Inferior parietal cortex (tissue), 1 donor: ENCODE measurements at regions not wholly inside any gene's neighbourhood (a gene's known extent, or its start where the extent isn't known, plus 50 kb on each side); places are given as distances from the start of the nearest gene placed in this dataset.
"Not testable (repeated sequence)": the region's sequence is repeated elsewhere in the genome, so short reads cannot be mapped to it uniquely, and the experiment has no call there.

Experiments used
- DNase-seq: peaks from one replicate; pipeline ENCODE4 v3.0.0-alpha.2; 2016; ENCODE audit errors: extremely low spot score

DNA sequence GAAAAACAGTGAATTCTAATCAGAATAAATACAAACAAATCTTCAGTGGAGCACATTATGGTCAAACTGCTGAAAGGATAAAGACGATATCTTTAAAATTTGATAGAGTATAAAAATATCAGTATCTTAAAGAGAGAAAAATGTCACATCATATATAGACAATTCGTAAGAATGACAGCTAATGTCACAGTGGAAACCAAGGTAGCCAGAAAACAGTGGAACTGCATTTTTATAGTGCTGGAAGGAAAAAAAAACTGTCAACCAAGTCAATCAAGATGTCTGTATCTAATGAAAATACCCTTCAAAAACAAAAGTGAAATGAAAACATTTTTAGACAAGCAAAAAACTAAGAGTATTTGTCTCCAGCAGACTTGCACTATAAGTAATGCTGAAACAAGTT lies 73.4 kb upstream of the HMGXB4 start:
- no peak for DNase-seq

DNA sequence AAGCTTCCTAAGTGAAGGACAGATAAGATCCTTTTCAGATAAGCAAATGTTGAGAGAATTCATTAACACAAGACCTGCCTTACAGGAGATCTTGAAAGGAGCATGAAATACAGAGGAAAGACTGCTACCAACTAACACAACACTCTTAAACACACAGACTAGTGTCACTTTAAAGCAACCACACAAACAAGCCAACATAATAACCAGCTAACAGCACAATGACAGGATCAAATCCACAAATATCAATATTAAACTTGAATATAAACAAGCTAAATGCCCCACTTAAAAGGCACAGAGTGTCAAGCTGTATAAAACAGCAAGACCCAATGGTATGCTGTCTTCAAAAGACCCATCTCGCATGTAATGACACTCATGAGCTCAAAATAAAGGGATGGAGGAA lies 70.8 kb upstream of the HMGXB4 start:
- DNase-seq = no peak

DNA sequence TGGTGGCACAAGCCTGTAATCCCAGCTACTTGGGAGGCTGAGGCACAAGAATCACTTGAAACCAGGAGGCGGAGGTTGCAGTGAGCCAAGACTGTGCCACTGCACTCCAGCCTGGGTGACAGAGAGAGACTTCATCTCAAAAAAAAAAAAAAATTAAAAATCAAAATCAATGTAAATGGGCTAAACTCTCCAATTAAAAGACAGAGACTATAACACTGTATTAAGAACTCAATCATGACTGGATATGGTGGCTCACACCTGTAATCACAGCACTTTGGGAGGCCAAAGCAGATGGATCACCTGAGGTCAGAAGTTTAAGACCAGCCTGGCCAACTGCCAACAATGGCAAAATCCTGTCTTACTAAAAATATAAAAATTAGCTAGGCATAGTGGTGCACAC lies 68.4 kb upstream of the HMGXB4 start:
- DNase-seq = not testable (repeated sequence)

DNA sequence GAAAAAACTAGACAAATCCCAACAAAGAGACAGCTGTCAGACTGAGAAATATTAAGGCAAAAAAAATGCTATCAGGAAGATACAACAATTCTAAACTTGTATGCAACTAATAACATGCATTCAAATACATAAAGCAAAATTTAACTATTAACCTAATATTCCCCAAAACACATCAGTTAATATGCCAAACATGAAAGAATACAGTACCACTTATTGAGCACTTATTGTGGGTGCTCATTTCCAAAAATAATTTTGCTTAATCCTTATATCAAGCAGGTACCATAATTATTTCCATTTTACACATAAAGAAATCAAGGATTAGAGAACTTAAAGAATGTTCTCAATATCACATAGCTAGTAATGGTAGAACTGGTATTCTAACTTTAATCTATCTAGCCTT lies 67.7 kb upstream of the HMGXB4 start:
- DNase-seq = no peak

DNA sequence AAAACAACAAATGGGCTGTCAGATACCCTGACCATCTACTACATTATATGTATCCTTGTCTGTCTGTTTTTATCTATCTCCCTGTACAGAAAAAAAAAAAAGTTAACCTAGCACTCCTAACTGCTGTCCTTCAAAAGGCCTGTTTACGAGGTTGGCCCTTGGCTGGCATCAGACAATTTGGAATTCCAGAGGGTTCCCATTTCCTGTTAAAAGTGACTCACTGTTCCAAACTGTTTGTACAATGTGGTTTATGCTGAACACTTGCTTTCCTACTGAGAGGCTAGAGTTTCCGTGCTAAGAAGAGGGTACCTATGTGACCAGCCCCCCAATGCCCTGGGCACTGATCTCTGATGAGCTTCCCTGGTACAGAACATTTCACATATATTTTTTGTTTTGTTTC lies 65.9 kb upstream of the HMGXB4 start:
- DNase-seq = no peak

DNA sequence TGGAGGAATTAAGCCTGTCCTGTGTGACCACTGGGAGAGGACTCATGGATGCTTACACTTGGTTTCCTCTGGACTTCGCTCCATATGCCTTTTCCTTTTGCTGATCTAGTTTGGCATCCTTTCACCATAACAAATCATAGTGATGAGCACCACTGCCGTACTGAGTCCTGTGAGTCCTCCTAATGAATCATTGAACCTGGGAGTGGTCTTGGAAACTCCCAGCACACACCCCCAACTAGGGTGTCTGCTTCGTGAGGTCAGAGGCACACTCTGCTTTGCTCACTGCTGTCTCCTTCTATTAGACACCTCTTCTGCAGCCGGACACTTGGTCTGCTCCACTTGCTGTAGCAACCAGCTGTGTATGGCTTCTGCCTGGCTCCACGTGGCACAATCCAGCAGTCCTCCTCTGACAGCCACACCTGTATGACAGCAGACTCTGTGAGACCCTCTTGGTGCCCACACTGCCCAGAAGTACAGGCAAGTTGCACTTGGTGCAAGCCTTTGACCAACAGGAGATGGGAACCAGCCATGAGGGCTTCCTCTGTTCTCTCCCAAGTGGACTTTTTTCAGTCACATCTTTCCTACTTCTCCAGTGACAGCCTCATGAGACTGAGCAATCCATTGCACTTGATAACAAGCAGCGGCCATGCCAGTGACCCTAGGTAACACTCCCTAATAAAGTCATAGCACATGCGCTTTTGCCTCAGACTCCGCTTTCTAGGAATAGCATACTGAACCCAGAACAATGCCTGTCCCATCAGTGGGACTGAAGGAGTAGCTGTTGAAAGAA lies 65.0 kb upstream of the HMGXB4 start:
- no peak for DNase-seq

DNA sequence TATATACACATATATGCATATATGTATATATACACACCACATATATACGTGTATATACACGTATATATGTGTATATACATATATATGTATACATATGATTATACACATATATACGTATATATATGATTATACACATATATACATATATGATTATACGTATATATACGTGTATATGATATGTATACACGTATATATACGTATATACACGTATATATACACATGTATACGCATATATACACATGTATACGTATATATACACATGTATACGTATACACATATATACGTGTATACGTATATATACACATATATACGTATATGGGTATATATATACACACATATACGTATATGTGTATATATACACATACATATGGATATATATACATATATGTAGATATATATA lies 62.1 kb upstream of the HMGXB4 start:
- no peak for DNase-seq

DNA sequence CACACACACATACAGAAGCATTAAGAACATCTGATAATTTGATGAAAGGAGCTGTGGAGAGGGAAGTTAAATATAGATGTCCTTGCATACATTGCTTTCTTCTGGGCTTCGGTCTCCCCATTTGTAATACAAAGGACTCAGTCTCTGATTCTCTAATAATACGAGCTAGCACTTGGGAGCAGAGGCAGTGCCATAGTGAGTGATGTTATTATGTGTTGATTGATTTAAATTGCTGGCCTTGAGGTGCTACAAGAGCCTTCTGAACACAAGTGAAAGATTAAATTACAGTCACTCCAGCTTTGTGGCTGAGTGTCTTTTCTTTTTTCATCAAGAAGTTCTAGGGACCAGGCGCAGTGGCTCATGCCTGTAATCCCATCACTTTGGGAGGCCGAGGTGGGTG lies 61.5 kb upstream of the HMGXB4 start:
- no peak for DNase-seq

DNA sequence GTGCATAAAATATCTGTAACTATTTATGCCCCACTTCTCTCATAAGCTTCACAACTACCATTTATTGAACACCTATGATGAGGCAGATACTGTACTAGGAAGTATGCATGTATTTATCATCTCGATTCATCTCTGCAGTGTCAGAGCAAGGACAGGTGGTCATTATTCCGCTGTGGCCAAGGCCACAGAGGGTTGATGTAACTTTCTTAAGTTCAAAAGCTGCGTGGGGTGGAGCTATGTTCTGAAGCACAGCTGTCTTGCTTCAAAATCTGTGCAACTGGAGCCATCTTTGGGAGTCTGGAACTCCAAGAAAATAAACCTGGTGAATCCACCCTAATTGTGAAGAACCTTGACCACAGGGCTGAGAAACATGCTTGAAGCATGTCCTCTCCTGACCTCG lies 60.2 kb upstream of the HMGXB4 start:
- no peak for DNase-seq

DNA sequence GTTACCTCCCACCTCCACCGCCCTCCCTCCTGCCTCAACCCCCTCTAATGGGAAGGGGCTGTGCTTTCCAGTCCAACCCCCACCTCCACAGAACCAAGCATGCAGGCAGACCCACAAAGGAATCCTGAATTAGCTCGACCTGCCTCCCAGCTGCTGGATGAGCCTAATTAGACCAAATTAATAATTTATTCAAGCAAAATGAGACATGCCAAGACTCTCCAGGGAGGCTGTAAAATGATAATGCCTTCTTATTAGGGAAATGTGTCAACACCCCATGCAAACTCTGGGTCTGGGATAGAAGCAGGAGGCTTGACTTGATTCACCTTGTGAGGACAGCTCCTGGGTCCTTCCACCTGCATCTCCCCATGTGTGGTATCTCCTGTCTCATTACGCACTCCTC lies 59.4 kb upstream of the HMGXB4 start:
- no peak for DNase-seq

DNA sequence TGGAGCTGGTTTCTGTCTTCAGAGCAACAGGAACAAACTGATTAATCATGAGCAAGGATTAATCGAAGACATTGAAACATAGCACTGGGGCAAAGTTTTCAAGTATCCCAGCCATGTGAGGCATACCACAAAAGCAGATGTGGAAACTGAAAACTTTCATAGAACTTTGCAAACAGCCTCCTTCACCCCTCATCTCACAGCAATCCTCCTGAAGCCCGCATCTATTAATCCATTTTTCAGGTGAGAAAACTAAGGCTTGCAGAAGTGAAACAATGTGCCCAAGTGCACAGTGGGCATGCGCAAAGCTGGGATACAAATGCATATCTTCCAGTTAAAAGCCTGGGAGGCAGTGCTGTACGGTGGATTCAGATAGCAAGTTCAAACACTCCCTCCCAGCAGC lies 58.6 kb upstream of the HMGXB4 start:
- DNase-seq = no peak

DNA sequence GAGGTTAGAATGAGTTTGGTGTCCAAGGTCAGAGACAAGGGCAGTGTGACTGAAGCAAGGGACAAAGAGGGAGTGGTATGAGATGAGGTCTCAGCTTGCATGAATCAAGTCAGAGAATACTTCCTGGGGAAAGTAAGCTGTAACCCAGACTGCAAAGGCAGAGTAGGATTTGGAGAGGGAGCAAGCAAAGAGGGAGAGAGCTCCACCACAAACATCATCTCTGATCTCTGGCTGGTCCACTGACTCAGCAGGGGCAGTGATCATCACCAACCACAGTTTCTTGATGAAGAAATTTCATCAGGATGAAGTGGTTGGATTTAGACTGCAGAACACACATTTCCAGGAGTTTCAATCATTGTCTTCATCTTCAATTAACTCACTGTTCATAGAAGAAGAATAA lies 54.9 kb upstream of the HMGXB4 start:
- no peak for DNase-seq

DNA sequence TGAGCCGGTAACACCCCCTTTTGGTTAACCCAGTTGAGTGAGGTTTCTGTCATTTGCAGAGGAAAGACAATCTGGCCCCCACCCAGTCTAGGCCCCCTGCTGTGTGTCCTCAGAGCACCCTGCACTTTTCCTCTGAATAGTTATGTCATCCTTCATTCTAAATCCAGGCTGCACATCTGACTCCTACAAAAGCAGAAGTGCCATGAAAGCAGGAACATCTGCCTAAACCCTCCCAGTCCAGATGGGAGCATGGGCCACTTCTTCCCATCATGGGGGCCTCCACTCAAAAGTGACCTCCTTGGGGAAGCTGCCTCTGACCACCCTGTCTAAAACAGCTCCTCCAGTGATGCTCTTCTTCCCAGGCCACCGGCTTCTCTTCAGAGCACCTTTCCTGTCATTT lies 53.7 kb upstream of the HMGXB4 start:
- no peak for DNase-seq

DNA sequence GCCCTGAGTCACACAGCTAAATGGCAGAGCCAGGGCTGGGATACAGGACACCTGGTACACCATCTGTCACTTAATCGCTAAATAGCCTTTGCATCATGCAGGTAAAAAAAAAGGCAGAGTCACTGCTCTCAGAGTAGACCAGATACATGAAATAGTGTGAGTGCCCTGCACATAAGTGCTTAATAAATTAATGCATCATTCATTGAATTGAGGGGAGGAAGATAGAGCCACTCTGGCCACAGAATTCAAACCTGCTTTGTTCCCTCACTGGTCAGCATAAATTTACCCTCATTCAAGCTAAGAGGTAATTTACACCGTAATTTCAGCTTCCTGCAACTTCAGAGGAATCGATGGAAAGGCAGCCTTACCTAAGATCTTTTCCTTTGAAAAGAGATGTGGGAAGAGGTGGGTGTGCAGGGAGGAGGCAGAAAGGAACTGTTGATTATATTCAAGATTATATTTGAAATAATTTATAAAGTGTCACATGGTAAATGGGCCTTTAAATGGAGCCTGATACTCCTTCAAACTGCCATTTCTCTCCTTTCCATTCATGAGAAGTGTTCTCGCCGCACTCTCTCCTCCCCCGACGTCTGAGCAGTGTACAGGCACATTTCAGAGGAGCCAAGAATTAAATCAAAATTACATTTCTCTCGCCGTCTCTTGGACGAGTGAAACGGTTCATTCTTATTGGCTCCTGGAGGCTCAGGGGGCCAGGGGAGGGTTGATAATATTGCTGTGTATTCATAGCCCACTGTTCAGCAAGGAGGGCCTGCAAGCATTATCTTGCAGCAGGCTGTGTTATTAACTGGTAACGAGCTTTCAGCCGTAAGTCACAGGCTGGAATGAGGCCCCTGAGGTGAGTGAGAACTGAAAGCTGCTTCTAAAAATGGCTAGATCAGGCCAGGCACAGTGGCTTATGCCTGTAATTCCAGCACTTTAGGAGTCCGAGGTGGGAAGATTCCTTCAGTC lies 52.2 kb upstream of the HMGXB4 start:
- DNase-seq = no peak

DNA sequence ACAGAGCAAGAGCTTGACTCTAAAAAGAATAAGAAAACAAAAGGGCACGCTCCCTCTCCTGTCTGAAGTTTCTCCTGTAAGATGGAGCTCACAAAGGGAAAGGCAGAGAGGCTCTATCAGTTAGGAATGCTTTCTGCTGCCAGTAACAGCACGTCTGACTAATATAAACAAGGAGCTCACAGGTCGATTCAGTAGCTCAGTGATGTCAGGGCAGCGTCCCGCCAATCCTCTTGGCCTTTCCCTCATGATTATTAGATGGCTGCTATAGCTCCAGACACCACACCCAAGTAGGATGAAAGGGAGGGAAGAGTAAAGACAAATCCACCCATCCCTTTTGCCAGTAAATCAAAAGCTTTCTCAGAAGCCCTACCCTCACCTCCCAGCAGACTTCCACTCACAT lies 51.3 kb upstream of the HMGXB4 start:
- DNase-seq = no peak

DNA sequence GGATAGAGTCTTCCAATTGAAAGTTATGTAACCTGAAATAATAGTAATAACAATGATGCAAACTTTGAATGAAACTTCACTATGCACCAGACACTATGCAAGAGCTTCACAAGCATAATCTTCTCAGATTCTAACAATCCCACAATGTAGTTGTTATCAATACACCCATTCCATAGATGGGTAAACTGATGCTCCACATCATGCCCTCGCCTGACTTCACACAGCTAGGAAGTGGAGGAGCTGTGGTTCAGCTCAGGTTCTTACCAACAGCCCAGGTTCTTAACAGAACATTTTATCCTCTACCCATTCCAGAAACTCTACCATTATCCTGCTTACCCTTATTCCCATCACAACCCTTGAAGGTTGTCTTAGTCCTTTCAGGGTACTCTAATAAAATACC lies 50.4 kb upstream of the HMGXB4 start:
- DNase-seq = no peak
